ENCODE measurements at regions not wholly inside any gene's neighbourhood (a gene's known extent, or its start where the extent isn't known, plus 50 kb on each side); places are given as distances from the start of the nearest gene placed in this dataset.

DNA sequence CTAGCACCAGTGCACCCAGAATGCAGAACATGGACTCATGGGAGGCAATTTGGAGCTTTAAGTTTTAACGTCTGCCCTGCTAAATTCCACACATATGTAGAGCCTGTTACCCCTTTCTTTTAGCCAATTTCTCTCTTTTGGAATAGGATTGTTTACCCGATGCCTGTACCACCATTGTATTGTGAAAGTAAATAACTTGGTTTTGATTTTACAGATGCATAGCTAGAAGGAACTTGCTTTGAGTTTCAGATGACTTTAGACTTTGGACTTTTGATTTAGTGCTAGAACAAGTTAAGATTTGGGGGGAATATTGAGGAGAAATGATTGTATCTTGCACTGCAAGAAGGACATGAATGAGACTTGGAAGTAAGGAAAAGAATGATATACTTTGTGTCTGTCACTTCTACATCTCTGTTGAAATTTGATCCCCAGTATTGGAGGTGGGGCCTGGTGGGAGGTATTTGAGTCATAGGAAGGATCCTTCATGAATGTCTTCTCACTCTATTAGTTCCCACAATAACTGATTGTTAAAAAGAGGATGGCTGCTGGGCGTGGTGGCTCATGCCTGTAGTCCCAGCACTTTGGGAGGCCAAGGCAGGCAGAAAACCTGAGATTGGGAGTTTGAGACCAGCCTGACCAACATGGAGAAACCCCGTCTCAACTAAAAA lies 794.8 kb upstream of the LCORL start:
- TF ChIP-seq, protein P1, sequence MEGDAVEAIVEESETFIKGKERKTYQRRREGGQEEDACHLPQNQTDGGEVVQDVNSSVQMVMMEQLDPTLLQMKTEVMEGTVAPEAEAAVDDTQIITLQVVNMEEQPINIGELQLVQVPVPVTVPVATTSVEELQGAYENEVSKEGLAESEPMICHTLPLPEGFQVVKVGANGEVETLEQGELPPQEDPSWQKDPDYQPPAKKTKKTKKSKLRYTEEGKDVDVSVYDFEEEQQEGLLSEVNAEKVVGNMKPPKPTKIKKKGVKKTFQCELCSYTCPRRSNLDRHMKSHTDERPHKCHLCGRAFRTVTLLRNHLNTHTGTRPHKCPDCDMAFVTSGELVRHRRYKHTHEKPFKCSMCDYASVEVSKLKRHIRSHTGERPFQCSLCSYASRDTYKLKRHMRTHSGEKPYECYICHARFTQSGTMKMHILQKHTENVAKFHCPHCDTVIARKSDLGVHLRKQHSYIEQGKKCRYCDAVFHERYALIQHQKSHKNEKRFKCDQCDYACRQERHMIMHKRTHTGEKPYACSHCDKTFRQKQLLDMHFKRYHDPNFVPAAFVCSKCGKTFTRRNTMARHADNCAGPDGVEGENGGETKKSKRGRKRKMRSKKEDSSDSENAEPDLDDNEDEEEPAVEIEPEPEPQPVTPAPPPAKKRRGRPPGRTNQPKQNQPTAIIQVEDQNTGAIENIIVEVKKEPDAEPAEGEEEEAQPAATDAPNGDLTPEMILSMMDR (conservative IDR thresholded peaks at IDR 0.05; ENCODE audit: low read length) = no peak
- no peak for TF ChIP-seq EZH2phosphoT487 (IDR thresholded peaks at IDR 0.05; ENCODE audit: borderline replicate concordance)

Measured in Loucy (cell line).